ENCODE measurements at regions not wholly inside any gene's neighbourhood (a gene's known extent, or its start where the extent isn't known, plus 50 kb on each side); places are given as distances from the start of the nearest gene placed in this dataset.
"Not testable (repeated sequence)": the region's sequence is repeated elsewhere in the genome, so short reads cannot be mapped to it uniquely, and the experiment has no call there.

GRCh38 chr10:8128511-8128910, 74.0 kb downstream of the GATA3 start:
- DNase-seq = no peak

- DNase-seq = no peak
These were observed 75.0 kb downstream of the GATA3 start for GRCh38 chr10:8129438-8129837.

GRCh38 chr10:8130973-8131911, 76.8 kb downstream of the GATA3 start:
- DNase-seq = peak; percentile 11

GRCh38 chr10:8133146-8133545, 78.7 kb downstream of the GATA3 start:
- DNase-seq = no peak

- peak; percentile 13 for DNase-seq
These were observed 82.2 kb downstream of the GATA3 start for GRCh38 chr10:8136736-8137135.

- peak; percentile 59 for DNase-seq
These were observed 82.8 kb downstream of the GATA3 start for GRCh38 chr10:8137272-8137681.

GRCh38 chr10:8137726-8138125, 83.2 kb downstream of the GATA3 start:
- DNase-seq = peak; percentile 14

GRCh38 chr10:8138471-8138870, 84.0 kb downstream of the GATA3 start:
- DNase-seq = no peak

- DNase-seq = no peak
These were observed 90.0 kb downstream of the GATA3 start for GRCh38 chr10:8144496-8144895.

GRCh38 chr10:8146650-8147049, 92.2 kb downstream of the GATA3 start:
- DNase-seq = no peak

GRCh38 chr10:8149991-8150390, 95.5 kb downstream of the GATA3 start:
- no peak for DNase-seq

GRCh38 chr10:8150401-8150905, 96.0 kb downstream of the GATA3 start:
- DNase-seq = no peak

- DNase-seq = no peak
These were observed 96.6 kb downstream of the GATA3 start for GRCh38 chr10:8151086-8151485.

GRCh38 chr10:8156918-8157317, 102.4 kb downstream of the GATA3 start:
- DNase-seq = no peak

GRCh38 chr10:8158193-8159071, 103.9 kb downstream of the GATA3 start:
- DNase-seq = no peak

- no peak for DNase-seq
These were observed 105.1 kb downstream of the GATA3 start for GRCh38 chr10:8159341-8160165.

- no peak for DNase-seq
These were observed 109.3 kb downstream of the GATA3 start for GRCh38 chr10:8163824-8164223.

GRCh38 chr10:8164640-8165039, 110.2 kb downstream of the GATA3 start:
- not testable (repeated sequence) for DNase-seq

GRCh38 chr10:8168836-8169235, 114.3 kb downstream of the GATA3 start:
- no peak for DNase-seq

- DNase-seq = no peak
These were observed 116.5 kb downstream of the GATA3 start for GRCh38 chr10:8171008-8171407.

GRCh38 chr10:8172604-8173003, 118.1 kb downstream of the GATA3 start:
- no peak for DNase-seq

GRCh38 chr10:8173243-8173865, 118.9 kb downstream of the GATA3 start:
- no peak for DNase-seq

All from CD4-positive, alpha-beta T cell treated with Interleukin-12 subunit alpha and Interleukin-12 subunit beta, for 1 hour (primary cell).